ENCODE measurements at regions not wholly inside any gene's neighbourhood (a gene's known extent, or its start where the extent isn't known, plus 50 kb on each side); places are given as distances from the start of the nearest gene placed in this dataset.
A peak's percentile ranks its signal among the peaks of the same experiment; 100 is the strongest.

DNA sequence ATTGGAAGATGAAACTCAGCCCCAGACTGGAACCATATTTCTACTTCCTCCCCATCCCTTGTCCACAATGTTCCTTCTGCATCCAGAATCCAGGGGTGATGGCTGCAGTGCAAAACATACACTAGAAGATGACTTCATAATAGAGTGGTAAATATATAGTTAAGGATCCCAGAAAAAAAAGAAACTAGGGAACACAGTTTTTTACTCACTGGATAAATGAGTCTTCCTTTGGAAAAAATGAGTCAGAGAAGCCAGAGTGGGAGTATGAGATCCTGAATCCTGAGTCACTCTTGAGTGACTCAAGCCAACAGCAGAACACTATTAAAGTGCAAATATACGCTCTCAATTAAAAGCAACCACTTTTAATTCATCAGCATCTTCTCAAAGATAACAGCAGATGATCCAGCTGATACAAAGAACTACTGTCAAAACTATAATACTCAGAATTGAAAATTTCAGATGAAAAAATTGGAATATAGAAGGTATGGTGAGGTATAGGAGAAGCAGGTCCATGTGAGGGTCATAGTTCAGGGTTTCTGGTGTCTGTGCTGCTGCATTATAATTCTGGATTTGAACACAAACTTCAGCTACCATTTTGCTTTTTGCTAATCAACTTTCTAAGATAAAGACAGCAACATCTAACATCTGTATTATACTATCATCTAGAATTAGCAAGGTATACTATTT is 987.2 kb upstream of the CDH2 start:
- H3K27me3 Mint-ChIP-seq (ENCODE audit: low read depth) = no peaks in the 10 kb centered on the region
- H3K36me3 Mint-ChIP-seq (ENCODE audit: low read depth) = peaks cover 3% of the 10 kb centered on the region
- DNase-seq (ENCODE audit: low spot score) = no peak
- peaks cover 52% of the 10 kb centered on the region for H3K4me1 Mint-ChIP-seq (ENCODE audit: low read depth)
- peaks cover 25% of the 10 kb centered on the region for H3K9me3 Mint-ChIP-seq (ENCODE audit: low read depth)
- peak overlapping the region; percentile 94 for H3K27ac Mint-ChIP-seq (ENCODE audit: unreplicated experiment)
- TF ChIP-seq CTCF (IDR thresholded peaks at IDR 0.05) = no peak
- H3K4me3 Mint-ChIP-seq (ENCODE audit: unreplicated experiment) = no peak overlapping the region

GRCh38 chr18:29163596-29163995 is 986.7 kb upstream of the CDH2 start:
- Mint-ChIP-seq H3K9me3 (ENCODE audit: low read depth) (peaks cover 19% of the 10 kb centered on the region), H3K4me1 (ENCODE audit: low read depth) (peaks cover 52% of the 10 kb centered on the region), H3K27ac (ENCODE audit: unreplicated experiment) (peak overlapping the region; percentile 94), H3K4me3 (ENCODE audit: unreplicated experiment) (no peak overlapping the region), H3K36me3 (ENCODE audit: low read depth) (no peaks in the 10 kb centered on the region), H3K27me3 (ENCODE audit: low read depth) (no peaks in the 10 kb centered on the region)
- no peak for DNase-seq (ENCODE audit: low spot score)
- no peak for TF ChIP-seq CTCF (IDR thresholded peaks at IDR 0.05)

GRCh38 chr18:29161429-29161828 is 984.5 kb upstream of the CDH2 start:
- no peaks in the 10 kb centered on the region for H3K36me3 Mint-ChIP-seq (ENCODE audit: low read depth)
- peaks cover 4% of the 10 kb centered on the region for H3K9me3 Mint-ChIP-seq (ENCODE audit: low read depth)
- no peak for DNase-seq (ENCODE audit: low spot score)
- TF ChIP-seq CTCF (IDR thresholded peaks at IDR 0.05) = no peak
- peaks cover 62% of the 10 kb centered on the region for H3K4me1 Mint-ChIP-seq (ENCODE audit: low read depth)
- no peaks in the 10 kb centered on the region for H3K27me3 Mint-ChIP-seq (ENCODE audit: low read depth)
- no peak overlapping the region for H3K4me3 Mint-ChIP-seq (ENCODE audit: unreplicated experiment)
- H3K27ac Mint-ChIP-seq (ENCODE audit: unreplicated experiment) = no peak overlapping the region

DNA sequence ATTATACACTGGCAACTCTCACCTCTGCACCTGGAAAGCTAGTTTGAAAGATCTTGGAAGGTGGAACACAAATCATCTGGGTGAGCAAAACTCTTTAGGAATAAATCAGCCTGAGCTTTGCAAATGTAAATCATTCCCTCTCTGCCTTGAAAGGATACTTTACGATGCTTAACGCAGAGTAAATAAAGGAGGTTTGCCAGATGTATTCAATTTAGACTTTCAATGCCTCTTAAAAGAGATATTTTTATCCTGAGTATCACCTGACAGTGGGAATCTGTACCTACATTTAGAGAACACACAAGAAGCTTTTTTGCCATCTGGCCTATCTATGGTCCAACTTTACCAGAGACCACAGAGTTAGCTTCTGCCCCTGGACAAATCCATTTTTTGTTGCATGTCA is 983.2 kb upstream of the CDH2 start:
- Mint-ChIP-seq H3K27ac (ENCODE audit: unreplicated experiment) (no peak overlapping the region), H3K9me3 (ENCODE audit: low read depth) (no peaks in the 10 kb centered on the region), H3K36me3 (ENCODE audit: low read depth) (no peaks in the 10 kb centered on the region), H3K4me3 (ENCODE audit: unreplicated experiment) (no peak overlapping the region), H3K27me3 (ENCODE audit: low read depth) (no peaks in the 10 kb centered on the region), H3K4me1 (ENCODE audit: low read depth) (peaks cover 61% of the 10 kb centered on the region)
- TF ChIP-seq CTCF (IDR thresholded peaks at IDR 0.05) = no peak
- DNase-seq (ENCODE audit: low spot score) = no peak

GRCh38 chr18:29157905-29158304 is 981.0 kb upstream of the CDH2 start:
- H3K4me1 Mint-ChIP-seq (ENCODE audit: low read depth) = peaks cover 61% of the 10 kb centered on the region
- no peak overlapping the region for H3K27ac Mint-ChIP-seq (ENCODE audit: unreplicated experiment)
- TF ChIP-seq CTCF (IDR thresholded peaks at IDR 0.05) = no peak
- no peaks in the 10 kb centered on the region for H3K27me3 Mint-ChIP-seq (ENCODE audit: low read depth)
- no peak overlapping the region for H3K4me3 Mint-ChIP-seq (ENCODE audit: unreplicated experiment)
- no peak for DNase-seq (ENCODE audit: low spot score)
- H3K9me3 Mint-ChIP-seq (ENCODE audit: low read depth) = no peaks in the 10 kb centered on the region
- no peaks in the 10 kb centered on the region for H3K36me3 Mint-ChIP-seq (ENCODE audit: low read depth)
